ENCODE measurements at regions not wholly inside any gene's neighbourhood (a gene's known extent, or its start where the extent isn't known, plus 50 kb on each side); places are given as distances from the start of the nearest gene placed in this dataset.

- no peak for DNase-seq (ENCODE audit: low read depth, low spot score)
- POLR2A ChIA-PET, result no interaction called here
Observed at GRCh38 chr13:66037096-66037495, 1193.0 kb downstream of the PCDH9 start.

More at GRCh38 chr13:66037096-66037495, 1193.0 kb downstream of the PCDH9 start:
- ATAC-seq (no peak), FAIRE-seq (no peak)
- H3K27ac ChIP-seq (ENCODE audit: control insufficient read depth, insufficient read depth), result no peak overlapping the region
- H2AFZ ChIP-seq (ENCODE audit: control insufficient read depth, low read depth, low read length), result no peak overlapping the region
- ChIA-PET SMC1A (ENCODE audit: uncharacterized antibody, unreplicated experiment) (no interaction called here), CTCF (no interaction called here), RAD21 (ENCODE audit: unreplicated experiment) (no interaction called here)
- H3K9ac ChIP-seq (ENCODE audit: control insufficient read depth, insufficient read depth, low read length), result no peak overlapping the region
- WGBS (ENCODE audit: insufficient coverage, insufficient replicate concordance, low lambda C conversion rate, missing lambda C conversion rate), result 4% methylated on average over 2 of the region's 2 CpGs
- H3K4me1 ChIP-seq (ENCODE audit: control insufficient read depth, insufficient read depth, low read length), result no peaks in the 10 kb centered on the region
- TF ChIP-seq ZNF24 (IDR thresholded peaks at IDR 0.05) (no peak), ZBTB40 (IDR thresholded peaks at IDR 0.05; ENCODE audit: borderline replicate concordance) (no peak), ZNF274 (IDR thresholded peaks at IDR 0.05; ENCODE audit: insufficient read depth, insufficient read length) (no peak), WRNIP1 (IDR thresholded peaks at IDR 0.05; ENCODE audit: borderline replicate concordance, low read depth, low read length) (no peak), ZBED1 (IDR thresholded peaks at IDR 0.05; ENCODE audit: borderline replicate concordance) (no peak), HDAC6 (IDR thresholded peaks at IDR 0.05; ENCODE audit: unreplicated experiment) (no peak), NR2F1 (conservative IDR thresholded peaks at IDR 0.05) (no peak), IKZF2 (IDR thresholded peaks at IDR 0.05) (no peak), ZBTB11 (CRISPR knock-in tag; IDR thresholded peaks at IDR 0.05) (no peak), ETV6 (conservative IDR thresholded peaks at IDR 0.05 in 1 of 2, IDR thresholded peaks at IDR 0.05 in 1 of 2; ENCODE audit: borderline replicate concordance in 1 of 2, low read depth in 1 of 2) (no peak), BCL3 (IDR thresholded peaks at IDR 0.05; ENCODE audit: borderline replicate concordance, insufficient read depth, low read depth, low read length, poor library complexity, severe bottlenecking) (no peak), PML (IDR thresholded peaks at IDR 0.05; ENCODE audit: low read length) (no peak)
- no peaks in the 10 kb centered on the region for H3K36me3 ChIP-seq (ENCODE audit: control insufficient read depth in 2 of 2, insufficient read depth in 2 of 2, low read length in 1 of 2)
- no peak overlapping the region for H3K4me3 ChIP-seq
- BruUV-seq (replicated peaks), result no TSS peak
- intact Hi-C loops (cut with micrococcal nuclease; ENCODE audit: unreplicated experiment) (no loop called here), in situ Hi-C loops (cut with MboI) (no loop called here)
- H3K9me3 ChIP-seq (replicated peaks; ENCODE audit: control insufficient read depth, insufficient read depth, low read length), result no peaks in the 10 kb centered on the region
- H3K79me2 ChIP-seq (ENCODE audit: control insufficient read depth, insufficient read depth, low read length), result no peaks in the 10 kb centered on the region
- no peak overlapping the region for H3K4me2 ChIP-seq (ENCODE audit: control insufficient read depth, insufficient read depth)
- no peaks in the 10 kb centered on the region for H4K20me1 ChIP-seq (ENCODE audit: control insufficient read depth, insufficient read depth)
- H3K27me3 ChIP-seq (replicated peaks in 1 of 2; ENCODE audit: control insufficient read depth in 2 of 2, insufficient read depth in 2 of 2, low read length in 1 of 2), result no peaks in the 10 kb centered on the region
